SU-DHL-6 (cell line): ENCODE measurements at regions not wholly inside any gene's neighbourhood (a gene's known extent, or its start where the extent isn't known, plus 50 kb on each side); places are given as distances from the start of the nearest gene placed in this dataset.

Source experiments
- H2AFZ ChIP-seq: fragments of 200-600 bp; sonication (generic); 2 replicates; pipeline ENCODE4 v1.6.1; 2014; ENCODE audit warnings: low read depth, mild to moderate bottlenecking, moderate library complexity, mixed read lengths, antibody characterized with exemption, low read length; ENCODE audit not compliant: severe bottlenecking
- H3F3A ChIP-seq: fragments of 200-600 bp; shearing (Covaris generic); 2 replicates; pipeline ENCODE4 v1.6.0; 2016; ENCODE audit warnings: antibody characterized with exemption, mild to moderate bottlenecking; ENCODE audit not compliant: insufficient read depth
- H3K27ac ChIP-seq: fragments of 200-600 bp; sonication (generic); 2 replicates; pipeline ENCODE4 v1.5.1; 2016; ENCODE audit warnings: low read depth, mild to moderate bottlenecking, low read length, moderate library complexity, mixed read lengths
- H3K27me3 ChIP-seq: fragments of 200-600 bp; sonication (generic), shearing (Covaris generic); 2 replicates; pipeline ENCODE4 v1.6.0; 2014; ENCODE audit warnings: mild to moderate bottlenecking, low read length
- H3K36me3 ChIP-seq: fragments of 200-600 bp; sonication (generic); 2 replicates; pipeline ENCODE4 v1.6.1; 2014; ENCODE audit warnings: mild to moderate bottlenecking, low read length, mixed read lengths
- H3K4me2 ChIP-seq: fragments of 300-600, 200-600 bp; shearing (Covaris generic), sonication (generic); 2 replicates; pipeline ENCODE4 v1.6.0; 2014; ENCODE audit warnings: low read length, low read depth, mild to moderate bottlenecking; ENCODE audit not compliant: poor library complexity, severe bottlenecking
- H3K4me3 ChIP-seq: fragments of 200-600 bp; sonication (generic); 2 replicates; pipeline ENCODE4 v1.5.1; 2014; ENCODE audit warnings: antibody characterized with exemption, low read length, mild to moderate bottlenecking, mixed read lengths; ENCODE audit not compliant: insufficient read depth, poor library complexity, severe bottlenecking
- H3K79me2 ChIP-seq: fragments of 200-600 bp; sonication (generic); 2 replicates; pipeline ENCODE4 v1.6.1; 2014; ENCODE audit warnings: mild to moderate bottlenecking, low read length, moderate library complexity; ENCODE audit not compliant: insufficient read depth
- H3K9ac ChIP-seq: fragments of 200-600 bp; sonication (generic); 2 replicates; pipeline ENCODE4 v1.7.0; 2014; ENCODE audit warnings: mild to moderate bottlenecking, low read length
- H3K9me2 ChIP-seq: fragments of 200-600 bp; sonication (generic); replicated peaks from 2 replicates; pipeline ENCODE4 v1.6.1; 2014; ENCODE audit warnings: low read length; ENCODE audit not compliant: insufficient read depth
- H3K9me3 ChIP-seq: fragments of 200-600 bp; sonication (generic); 2 replicates; pipeline ENCODE4 v1.6.1; 2014; ENCODE audit warnings: low read length, mixed read lengths; ENCODE audit not compliant: insufficient read depth
- H4K20me1 ChIP-seq: fragments of 200-600 bp; sonication (generic); 2 replicates; pipeline ENCODE4 v1.6.1; 2014; ENCODE audit warnings: low read depth, mild to moderate bottlenecking, antibody characterized with exemption, low read length, moderate library complexity, mixed read lengths
- EZH2phosphoT487 ChIP-seq: fragments of 200-600 bp; sonication (generic), shearing (Covaris generic); conservative IDR thresholded peaks from 2 replicates; pipeline ENCODE4 v1.6.1; 2018; ENCODE audit warnings: mild to moderate bottlenecking, antibody characterized with exemption, low read length, moderate library complexity, mixed read lengths
- TF ChIP-seq, protein P1 (sequence below): fragments of 200-600 bp; sonication (generic); IDR thresholded peaks from one replicate; pipeline ENCODE4 v1.5.1; 2017; ENCODE audit warnings: antibody characterized with exemption, mild to moderate bottlenecking, low read length, moderate library complexity; ENCODE audit not compliant: insufficient read depth, poor library complexity, severe bottlenecking

GRCh38 chr7:130867039-130867438 is 133.0 kb upstream of the KLF14 start:
- Histone ChIP-seq H4K20me1 (no peaks in the 10 kb centered on the region), H3K9me3 (no peaks in the 10 kb centered on the region), H3K27ac (no peak overlapping the region), H3K9ac (no peak overlapping the region), H3K4me3 (no peak overlapping the region), H3K27me3 (no peaks in the 10 kb centered on the region), H2AFZ (no peak overlapping the region), H3K79me2 (no peaks in the 10 kb centered on the region), H3K9me2 (no peaks in the 10 kb centered on the region), H3K4me2 (no peak overlapping the region), H3F3A (no peaks in the 10 kb centered on the region), H3K36me3 (no peaks in the 10 kb centered on the region)
- TF ChIP-seq, protein P1, sequence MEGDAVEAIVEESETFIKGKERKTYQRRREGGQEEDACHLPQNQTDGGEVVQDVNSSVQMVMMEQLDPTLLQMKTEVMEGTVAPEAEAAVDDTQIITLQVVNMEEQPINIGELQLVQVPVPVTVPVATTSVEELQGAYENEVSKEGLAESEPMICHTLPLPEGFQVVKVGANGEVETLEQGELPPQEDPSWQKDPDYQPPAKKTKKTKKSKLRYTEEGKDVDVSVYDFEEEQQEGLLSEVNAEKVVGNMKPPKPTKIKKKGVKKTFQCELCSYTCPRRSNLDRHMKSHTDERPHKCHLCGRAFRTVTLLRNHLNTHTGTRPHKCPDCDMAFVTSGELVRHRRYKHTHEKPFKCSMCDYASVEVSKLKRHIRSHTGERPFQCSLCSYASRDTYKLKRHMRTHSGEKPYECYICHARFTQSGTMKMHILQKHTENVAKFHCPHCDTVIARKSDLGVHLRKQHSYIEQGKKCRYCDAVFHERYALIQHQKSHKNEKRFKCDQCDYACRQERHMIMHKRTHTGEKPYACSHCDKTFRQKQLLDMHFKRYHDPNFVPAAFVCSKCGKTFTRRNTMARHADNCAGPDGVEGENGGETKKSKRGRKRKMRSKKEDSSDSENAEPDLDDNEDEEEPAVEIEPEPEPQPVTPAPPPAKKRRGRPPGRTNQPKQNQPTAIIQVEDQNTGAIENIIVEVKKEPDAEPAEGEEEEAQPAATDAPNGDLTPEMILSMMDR, result no peak
- TF ChIP-seq EZH2phosphoT487, result no peak

- H3K4me3 ChIP-seq, result no peak overlapping the region
- H3K79me2 ChIP-seq, result no peaks in the 10 kb centered on the region
- no peaks in the 10 kb centered on the region for H3K27me3 ChIP-seq
- no peaks in the 10 kb centered on the region for H4K20me1 ChIP-seq
- no peaks in the 10 kb centered on the region for H3K9me2 ChIP-seq
- H2AFZ ChIP-seq, result no peak overlapping the region
- H3F3A ChIP-seq, result no peaks in the 10 kb centered on the region
- no peak overlapping the region for H3K27ac ChIP-seq
- H3K9ac ChIP-seq, result no peak overlapping the region
- H3K36me3 ChIP-seq, result no peaks in the 10 kb centered on the region
- no peak for TF ChIP-seq EZH2phosphoT487
- TF ChIP-seq, protein P1, result no peak
- no peak overlapping the region for H3K4me2 ChIP-seq
- H3K9me3 ChIP-seq, result no peaks in the 10 kb centered on the region
Measured at GRCh38 chr7:130867581-130868136, 133.7 kb upstream of the KLF14 start.

DNA sequence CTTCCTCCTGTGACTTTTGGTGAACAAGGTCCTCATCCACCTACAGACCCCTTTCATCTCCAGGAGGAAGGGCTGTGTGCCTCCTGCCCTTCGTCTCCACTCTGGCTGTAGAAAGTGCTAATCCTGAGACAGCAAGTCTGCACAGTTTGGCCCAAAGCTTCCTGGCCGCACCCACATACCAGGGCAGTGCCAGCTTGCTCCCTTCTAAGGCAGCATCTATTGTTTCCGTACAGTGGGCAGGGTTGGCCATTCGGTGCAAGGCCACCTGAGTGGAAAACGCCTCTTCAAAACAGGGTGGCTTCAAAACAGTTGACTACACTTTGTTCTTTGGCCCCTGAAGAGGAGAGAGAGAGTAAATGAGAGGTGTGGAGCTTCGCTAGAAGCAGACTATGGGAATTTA is 134.1 kb upstream of the KLF14 start:
- no peak overlapping the region for H3K9ac ChIP-seq
- H3K9me3 ChIP-seq, result no peaks in the 10 kb centered on the region
- no peaks in the 10 kb centered on the region for H3K9me2 ChIP-seq
- no peaks in the 10 kb centered on the region for H3K79me2 ChIP-seq
- no peak overlapping the region for H3K4me3 ChIP-seq
- H3F3A ChIP-seq, result no peaks in the 10 kb centered on the region
- H3K27me3 ChIP-seq, result no peaks in the 10 kb centered on the region
- TF ChIP-seq EZH2phosphoT487, result no peak
- TF ChIP-seq, protein P1, result no peak
- no peak overlapping the region for H2AFZ ChIP-seq
- H3K27ac ChIP-seq, result no peak overlapping the region
- H3K4me2 ChIP-seq, result no peak overlapping the region
- no peaks in the 10 kb centered on the region for H4K20me1 ChIP-seq
- no peaks in the 10 kb centered on the region for H3K36me3 ChIP-seq
